ENCODE measurements at regions not wholly inside any gene's neighbourhood (a gene's known extent, or its start where the extent isn't known, plus 50 kb on each side); places are given as distances from the start of the nearest gene placed in this dataset.
"Not testable (repeated sequence)": the region's sequence is repeated elsewhere in the genome, so short reads cannot be mapped to it uniquely, and the experiment has no call there.

- intact Hi-C loops (cut with DNase I) = no loop called here
- H3K27me3 ChIP-seq = no peaks in the 10 kb centered on the region
- H3K27ac ChIP-seq (replicated peaks in 1 of 4) = no peak overlapping the region
- TF ChIP-seq POLR2AphosphoS5 (IDR thresholded peaks at IDR 0.05) (no peak), POLR2A (IDR thresholded peaks at IDR 0.05; ENCODE audit: low read depth) (no peak), CTCF (IDR thresholded peaks at IDR 0.05) (no peak), EP300 (IDR thresholded peaks at IDR 0.05) (no peak)
- 83% methylated on average over 7 of the region's 7 CpGs for WGBS
- H3K4me1 ChIP-seq = no peaks in the 10 kb centered on the region
- no peaks in the 10 kb centered on the region for H3K9me3 ChIP-seq
- no peak overlapping the region for H3K4me3 ChIP-seq
- no peak for DNase-seq (ENCODE audit: extremely low spot score)
- no peaks in the 10 kb centered on the region for H3K36me3 ChIP-seq
These were observed 763.7 kb upstream of the TMEM132C start for GRCh38 chr12:127503246-127503645.

- DNase-seq (ENCODE audit: extremely low spot score); H3K4me1 ChIP-seq; H3K9me3 ChIP-seq; intact Hi-C loops (cut with DNase I); H3K27ac ChIP-seq (replicated peaks in 1 of 4); H3K36me3 ChIP-seq; H3K4me3 ChIP-seq; H3K27me3 ChIP-seq: not testable (repeated sequence)
- 89% methylated on average over 4 of the region's 4 CpGs for WGBS
These were observed 763.0 kb upstream of the TMEM132C start for GRCh38 chr12:127503996-127504395.

GRCh38 chr12:127504874-127505273 is 762.1 kb upstream of the TMEM132C start:
- Histone ChIP-seq H3K9me3 (no peaks in the 10 kb centered on the region), H3K27ac (replicated peaks in 1 of 4) (no peak overlapping the region), H3K4me1 (no peaks in the 10 kb centered on the region), H3K4me3 (no peak overlapping the region), H3K27me3 (no peaks in the 10 kb centered on the region), H3K36me3 (no peaks in the 10 kb centered on the region)
- TF ChIP-seq EP300 (IDR thresholded peaks at IDR 0.05) = no peak
- no peak for TF ChIP-seq POLR2A (IDR thresholded peaks at IDR 0.05; ENCODE audit: low read depth)
- no peak for TF ChIP-seq CTCF (IDR thresholded peaks at IDR 0.05)
- no peak for TF ChIP-seq POLR2AphosphoS5 (IDR thresholded peaks at IDR 0.05)
- intact Hi-C loops (cut with DNase I) = no loop called here
- DNase-seq (ENCODE audit: extremely low spot score) = no peak
- 91% methylated on average over 5 of the region's 5 CpGs for WGBS

GRCh38 chr12:127507341-127507740 is 759.6 kb upstream of the TMEM132C start:
- Histone ChIP-seq H3K27ac (replicated peaks in 1 of 4) (no peak overlapping the region), H3K27me3 (no peaks in the 10 kb centered on the region)

GRCh38 chr12:127509066-127509778 is 757.7 kb upstream of the TMEM132C start:
- Histone ChIP-seq H3K4me3 (no peak overlapping the region), H3K4me1 (no peaks in the 10 kb centered on the region), H3K9me3 (no peaks in the 10 kb centered on the region), H3K36me3 (no peaks in the 10 kb centered on the region), H3K27me3 (no peaks in the 10 kb centered on the region), H3K27ac (replicated peaks in 1 of 4) (no peak overlapping the region)
- TF ChIP-seq EP300 (IDR thresholded peaks at IDR 0.05) (no peak), POLR2AphosphoS5 (IDR thresholded peaks at IDR 0.05) (no peak), POLR2A (IDR thresholded peaks at IDR 0.05; ENCODE audit: low read depth) (no peak), CTCF (IDR thresholded peaks at IDR 0.05) (no peak)
- 78% methylated on average over 5 of the region's 6 CpGs for WGBS
- intact Hi-C loops (cut with DNase I) = no loop called here
- no peak for DNase-seq (ENCODE audit: extremely low spot score)

More at GRCh38 chr12:127507341-127507740, 759.6 kb upstream of the TMEM132C start:
- TF ChIP-seq POLR2AphosphoS5 (IDR thresholded peaks at IDR 0.05) (no peak), POLR2A (IDR thresholded peaks at IDR 0.05; ENCODE audit: low read depth) (no peak), CTCF (IDR thresholded peaks at IDR 0.05) (no peak), EP300 (IDR thresholded peaks at IDR 0.05) (no peak)
- Histone ChIP-seq H3K36me3 (no peaks in the 10 kb centered on the region), H3K4me3 (no peak overlapping the region), H3K4me1 (no peaks in the 10 kb centered on the region), H3K9me3 (no peaks in the 10 kb centered on the region)
- WGBS = 73% methylated on average over 6 of the region's 6 CpGs
- intact Hi-C loops (cut with DNase I) = no loop called here
- DNase-seq (ENCODE audit: extremely low spot score) = no peak
